HEK293T (cell line): ENCODE measurements at regions not wholly inside any gene's neighbourhood (a gene's known extent, or its start where the extent isn't known, plus 50 kb on each side); places are given as distances from the start of the nearest gene placed in this dataset.

Source experiments
- BHLHE40 ChIP-seq: fragments of 450-650 bp; IDR thresholded peaks from 2 replicates; pipeline ENCODE4 v1.6.1; 2016; ENCODE audit warnings: mild to moderate bottlenecking, moderate library complexity, borderline replicate concordance
- CTBP1 ChIP-seq: fragments of 450-650 bp; IDR thresholded peaks from 2 replicates; pipeline ENCODE4 v1.6.1; 2016; ENCODE audit warnings: borderline replicate concordance
- ELF4 ChIP-seq: fragments of 450-650 bp; IDR thresholded peaks from 2 replicates; pipeline ENCODE4 v1.6.1; 2017; ENCODE audit warnings: antibody characterized with exemption
- FOXA1 ChIP-seq: fragments of 450-650 bp; IDR thresholded peaks from 2 replicates; pipeline ENCODE4 v1.6.1; 2016; ENCODE audit warnings: mild to moderate bottlenecking
- FOXK2 ChIP-seq: fragments of 450-650 bp; IDR thresholded peaks from 2 replicates; pipeline ENCODE4 v1.6.1; 2016; ENCODE audit warnings: mild to moderate bottlenecking
- FOXM1 ChIP-seq: fragments of 450-650 bp; IDR thresholded peaks from 2 replicates; pipeline ENCODE4 v1.6.1; 2017; ENCODE audit warnings: mild to moderate bottlenecking, borderline replicate concordance
- L3MBTL2 ChIP-seq: fragments of 450-650 bp; conservative IDR thresholded peaks from 2 replicates; pipeline ENCODE4 v1.6.1; 2016; ENCODE audit warnings: mild to moderate bottlenecking
- PKNOX1 ChIP-seq: fragments of 450-650 bp; IDR thresholded peaks from 2 replicates; pipeline ENCODE4 v1.6.1; 2016
- SP1 ChIP-seq: fragments of 450-650 bp; IDR thresholded peaks from 2 replicates; pipeline ENCODE4 v1.6.1; 2017
- SUZ12 ChIP-seq: fragments of 450-650 bp; IDR thresholded peaks from 2 replicates; pipeline ENCODE4 v1.6.1; 2016; ENCODE audit warnings: mild to moderate bottlenecking
- TARDBP ChIP-seq: fragments of 450-650 bp; IDR thresholded peaks from 2 replicates; pipeline ENCODE4 v1.6.1; 2016
- ZNF384 ChIP-seq: fragments of 450-650 bp; IDR thresholded peaks from 2 replicates; pipeline ENCODE4 v1.6.1; 2016

- TF ChIP-seq PKNOX1: no peak
- TF ChIP-seq ELF4: no peak
- TF ChIP-seq BHLHE40: no peak
- no peak for TF ChIP-seq SUZ12
- TF ChIP-seq TARDBP: no peak
- no peak for TF ChIP-seq L3MBTL2
- TF ChIP-seq FOXM1: no peak
- no peak for TF ChIP-seq FOXA1
- TF ChIP-seq ZNF384: no peak
- TF ChIP-seq FOXK2: no peak
- TF ChIP-seq CTBP1: no peak
- TF ChIP-seq SP1: no peak
Measured at GRCh38 chr12:77777274-77777673, 53.4 kb upstream of the NAV3 start.
